ENCODE measurements at regions not wholly inside any gene's neighbourhood (a gene's known extent, or its start where the extent isn't known, plus 50 kb on each side); places are given as distances from the start of the nearest gene placed in this dataset.

- no peak for TF ChIP-seq EZH2 (IDR thresholded peaks at IDR 0.05; ENCODE audit: borderline replicate concordance, low read depth, low read length, poor library complexity, severe bottlenecking)
- TF ChIP-seq, protein P1, sequence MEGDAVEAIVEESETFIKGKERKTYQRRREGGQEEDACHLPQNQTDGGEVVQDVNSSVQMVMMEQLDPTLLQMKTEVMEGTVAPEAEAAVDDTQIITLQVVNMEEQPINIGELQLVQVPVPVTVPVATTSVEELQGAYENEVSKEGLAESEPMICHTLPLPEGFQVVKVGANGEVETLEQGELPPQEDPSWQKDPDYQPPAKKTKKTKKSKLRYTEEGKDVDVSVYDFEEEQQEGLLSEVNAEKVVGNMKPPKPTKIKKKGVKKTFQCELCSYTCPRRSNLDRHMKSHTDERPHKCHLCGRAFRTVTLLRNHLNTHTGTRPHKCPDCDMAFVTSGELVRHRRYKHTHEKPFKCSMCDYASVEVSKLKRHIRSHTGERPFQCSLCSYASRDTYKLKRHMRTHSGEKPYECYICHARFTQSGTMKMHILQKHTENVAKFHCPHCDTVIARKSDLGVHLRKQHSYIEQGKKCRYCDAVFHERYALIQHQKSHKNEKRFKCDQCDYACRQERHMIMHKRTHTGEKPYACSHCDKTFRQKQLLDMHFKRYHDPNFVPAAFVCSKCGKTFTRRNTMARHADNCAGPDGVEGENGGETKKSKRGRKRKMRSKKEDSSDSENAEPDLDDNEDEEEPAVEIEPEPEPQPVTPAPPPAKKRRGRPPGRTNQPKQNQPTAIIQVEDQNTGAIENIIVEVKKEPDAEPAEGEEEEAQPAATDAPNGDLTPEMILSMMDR (conservative IDR thresholded peaks at IDR 0.05; ENCODE audit: low read depth, low read length) = no peak
These were observed 433.9 kb upstream of the MAP3K7 start for GRCh38 chr6:91020744-91021143.

Measured in A673 (cell line).